22Rv1 (cell line): ENCODE measurements at regions not wholly inside any gene's neighbourhood (a gene's known extent, or its start where the extent isn't known, plus 50 kb on each side); places are given as distances from the start of the nearest gene placed in this dataset.

Source experiments
- ZFX ChIP-seq: fragments of 450-650 bp; IDR thresholded peaks from 2 replicates; pipeline ENCODE4 v1.6.1; 2017; ENCODE audit warnings: antibody characterized with exemption, borderline replicate concordance
- TF ChIP-seq, protein P1 (sequence below): fragments of 450-650 bp; IDR thresholded peaks from 2 replicates; pipeline ENCODE4 v1.5.1; 2017; ENCODE audit warnings: mild to moderate bottlenecking

DNA sequence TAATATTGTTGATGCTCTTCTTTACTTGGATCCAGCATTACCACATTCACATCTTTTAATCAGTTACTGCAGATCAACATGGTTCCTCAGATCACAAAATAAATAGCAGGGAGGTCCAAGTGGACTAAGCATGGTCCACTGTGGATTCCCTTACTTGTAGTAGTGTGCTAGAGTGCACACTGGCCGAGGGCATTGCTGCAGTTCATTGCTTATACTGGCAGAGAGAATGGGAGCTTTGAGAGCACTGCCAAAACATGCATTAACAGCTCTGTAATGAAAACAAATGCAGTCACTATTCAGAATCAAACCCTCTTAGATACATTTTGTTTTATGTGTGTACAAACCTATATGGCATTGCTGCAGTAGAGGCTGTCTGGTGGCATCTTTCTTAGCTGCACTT lies 471.5 kb downstream of the CD109 start:
- TF ChIP-seq, protein P1, sequence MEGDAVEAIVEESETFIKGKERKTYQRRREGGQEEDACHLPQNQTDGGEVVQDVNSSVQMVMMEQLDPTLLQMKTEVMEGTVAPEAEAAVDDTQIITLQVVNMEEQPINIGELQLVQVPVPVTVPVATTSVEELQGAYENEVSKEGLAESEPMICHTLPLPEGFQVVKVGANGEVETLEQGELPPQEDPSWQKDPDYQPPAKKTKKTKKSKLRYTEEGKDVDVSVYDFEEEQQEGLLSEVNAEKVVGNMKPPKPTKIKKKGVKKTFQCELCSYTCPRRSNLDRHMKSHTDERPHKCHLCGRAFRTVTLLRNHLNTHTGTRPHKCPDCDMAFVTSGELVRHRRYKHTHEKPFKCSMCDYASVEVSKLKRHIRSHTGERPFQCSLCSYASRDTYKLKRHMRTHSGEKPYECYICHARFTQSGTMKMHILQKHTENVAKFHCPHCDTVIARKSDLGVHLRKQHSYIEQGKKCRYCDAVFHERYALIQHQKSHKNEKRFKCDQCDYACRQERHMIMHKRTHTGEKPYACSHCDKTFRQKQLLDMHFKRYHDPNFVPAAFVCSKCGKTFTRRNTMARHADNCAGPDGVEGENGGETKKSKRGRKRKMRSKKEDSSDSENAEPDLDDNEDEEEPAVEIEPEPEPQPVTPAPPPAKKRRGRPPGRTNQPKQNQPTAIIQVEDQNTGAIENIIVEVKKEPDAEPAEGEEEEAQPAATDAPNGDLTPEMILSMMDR, result no peak
- TF ChIP-seq ZFX, result no peak
